Fibroblast of lung (primary cell): ENCODE measurements at regions not wholly inside any gene's neighbourhood (a gene's known extent, or its start where the extent isn't known, plus 50 kb on each side); places are given as distances from the start of the nearest gene placed in this dataset.
"Not testable (repeated sequence)": the region's sequence is repeated elsewhere in the genome, so short reads cannot be mapped to it uniquely, and the experiment has no call there.

Source experiments
- DNase-seq, 2 donors: peaks; one replicate each; pipeline versions ENCODE4 v3.0.0 to v3.0.0-alpha.2; 2010; ENCODE audit warnings: low read depth in 2 of 2
- H2AFZ ChIP-seq: 2 replicates; pipeline ENCODE4 v1.5.1; 2012; ENCODE audit warnings: low read length, control low read depth, inconsistent platforms
- H3K27ac ChIP-seq: 2 replicates; pipeline ENCODE4 v1.5.1; 2011; ENCODE audit warnings: low read length, control low read depth; ENCODE audit not compliant: insufficient read depth
- H3K27me3 ChIP-seq: 2 replicates; pipeline ENCODE4 v1.5.1; 2011; ENCODE audit warnings: mild to moderate bottlenecking, low read length; ENCODE audit not compliant: control insufficient read depth, insufficient read depth
- H3K36me3 ChIP-seq: 2 replicates; pipeline ENCODE4 v1.5.1; 2011; ENCODE audit warnings: low read length; ENCODE audit not compliant: control insufficient read depth, insufficient read depth
- H3K4me1 ChIP-seq: 2 replicates; pipeline ENCODE4 v1.5.1; 2011; ENCODE audit warnings: low read length; ENCODE audit not compliant: control insufficient read depth, insufficient read depth; ENCODE audit errors: extremely low read depth
- H3K4me2 ChIP-seq: 2 replicates; pipeline ENCODE4 v1.5.1; 2011; ENCODE audit warnings: low read length, control low read depth; ENCODE audit not compliant: insufficient read depth; ENCODE audit errors: extremely low read depth
- H3K4me3 ChIP-seq, 4 experiments: fragments of 200-600 bp in 1 of 4; sonication (generic) in 1 of 4; replicated peaks in 1 of 4; 2 replicates each; pipeline ENCODE4 v1.5.1; 2011 to 2016; ENCODE audit warnings: low read length in 4 of 4, low read depth in 3 of 4, mild to moderate bottlenecking in 3 of 4, control low read depth in 2 of 4, inconsistent platforms in 1 of 4, mixed read lengths in 1 of 4; ENCODE audit not compliant: insufficient read depth in 1 of 4; ENCODE audit errors: control extremely low read depth in 1 of 4
- H3K79me2 ChIP-seq: 2 replicates; pipeline ENCODE4 v1.5.1; 2012; ENCODE audit warnings: mild to moderate bottlenecking, low read length, inconsistent platforms; ENCODE audit not compliant: control insufficient read depth, insufficient read depth
- H3K9ac ChIP-seq: 2 replicates; pipeline ENCODE4 v1.5.1; 2011; ENCODE audit warnings: mild to moderate bottlenecking, low read length, control low read depth; ENCODE audit not compliant: insufficient read depth
- H3K9me3 ChIP-seq: 2 replicates; pipeline ENCODE4 v1.5.1; 2012; ENCODE audit warnings: low read depth, low read length; ENCODE audit not compliant: control insufficient read depth, insufficient read depth
- H4K20me1 ChIP-seq: 2 replicates; pipeline ENCODE4 v1.5.1; 2011; ENCODE audit warnings: low read length; ENCODE audit not compliant: control insufficient read depth, insufficient read depth; ENCODE audit errors: extremely low read depth
- EZH2 ChIP-seq: IDR thresholded peaks from 2 replicates; pipeline ENCODE4 v1.5.1; 2012; ENCODE audit warnings: low read length, control low read depth, mild to moderate bottlenecking; ENCODE audit errors: missing control alignments
- TF ChIP-seq, protein P1 (sequence below), 2 donors: IDR thresholded peaks in 1 of 2; conservative IDR thresholded peaks in 1 of 2; 1 replicate in 1 of 2; 2 replicates in 1 of 2; pipeline ENCODE4 v1.5.1; 2011 to 2012; ENCODE audit warnings: low read length in 2 of 2, control low read depth in 1 of 2, inconsistent platforms in 1 of 2, low read depth in 1 of 2, mild to moderate bottlenecking in 1 of 2

DNA sequence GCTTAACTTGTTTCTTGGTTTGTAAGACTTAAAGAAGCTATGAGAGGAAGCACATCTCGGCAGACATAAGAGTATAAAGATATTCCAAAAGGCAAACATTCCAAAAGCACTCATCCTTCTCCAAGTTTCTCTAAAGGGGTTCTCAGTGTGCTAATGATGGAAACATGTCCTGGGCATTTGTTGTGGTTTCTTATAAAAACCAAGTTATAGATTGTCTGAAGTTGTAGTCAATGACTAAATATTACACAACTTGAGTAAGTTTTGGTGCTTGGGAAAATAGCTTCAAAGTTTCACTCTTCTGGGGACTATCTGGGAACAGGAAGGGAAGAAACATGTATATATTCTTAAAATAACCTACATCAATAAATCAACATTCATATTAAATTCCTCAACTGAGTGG lies 128.3 kb upstream of the TBX18 start:
- no peaks in the 10 kb centered on the region for H4K20me1 ChIP-seq
- no peak overlapping the region for H3K4me3 ChIP-seq
- H3K4me1 ChIP-seq = no peaks in the 10 kb centered on the region
- no peak overlapping the region for H2AFZ ChIP-seq
- H3K9me3 ChIP-seq = no peaks in the 10 kb centered on the region
- H3K36me3 ChIP-seq = no peaks in the 10 kb centered on the region
- no peaks in the 10 kb centered on the region for H3K27me3 ChIP-seq
- no peaks in the 10 kb centered on the region for H3K79me2 ChIP-seq
- TF ChIP-seq, protein P1, sequence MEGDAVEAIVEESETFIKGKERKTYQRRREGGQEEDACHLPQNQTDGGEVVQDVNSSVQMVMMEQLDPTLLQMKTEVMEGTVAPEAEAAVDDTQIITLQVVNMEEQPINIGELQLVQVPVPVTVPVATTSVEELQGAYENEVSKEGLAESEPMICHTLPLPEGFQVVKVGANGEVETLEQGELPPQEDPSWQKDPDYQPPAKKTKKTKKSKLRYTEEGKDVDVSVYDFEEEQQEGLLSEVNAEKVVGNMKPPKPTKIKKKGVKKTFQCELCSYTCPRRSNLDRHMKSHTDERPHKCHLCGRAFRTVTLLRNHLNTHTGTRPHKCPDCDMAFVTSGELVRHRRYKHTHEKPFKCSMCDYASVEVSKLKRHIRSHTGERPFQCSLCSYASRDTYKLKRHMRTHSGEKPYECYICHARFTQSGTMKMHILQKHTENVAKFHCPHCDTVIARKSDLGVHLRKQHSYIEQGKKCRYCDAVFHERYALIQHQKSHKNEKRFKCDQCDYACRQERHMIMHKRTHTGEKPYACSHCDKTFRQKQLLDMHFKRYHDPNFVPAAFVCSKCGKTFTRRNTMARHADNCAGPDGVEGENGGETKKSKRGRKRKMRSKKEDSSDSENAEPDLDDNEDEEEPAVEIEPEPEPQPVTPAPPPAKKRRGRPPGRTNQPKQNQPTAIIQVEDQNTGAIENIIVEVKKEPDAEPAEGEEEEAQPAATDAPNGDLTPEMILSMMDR (conservative IDR thresholded peaks at IDR 0.05 in 1 of 2, IDR thresholded peaks at IDR 0.05 in 1 of 2; ENCODE audit: low read depth in 1 of 2, low read length in 2 of 2) = no peak
- no peak for TF ChIP-seq EZH2
- H3K9ac ChIP-seq = no peak overlapping the region
- no peak overlapping the region for H3K4me2 ChIP-seq
- DNase-seq = peak; percentile 4 to 19
- no peak overlapping the region for H3K27ac ChIP-seq

DNA sequence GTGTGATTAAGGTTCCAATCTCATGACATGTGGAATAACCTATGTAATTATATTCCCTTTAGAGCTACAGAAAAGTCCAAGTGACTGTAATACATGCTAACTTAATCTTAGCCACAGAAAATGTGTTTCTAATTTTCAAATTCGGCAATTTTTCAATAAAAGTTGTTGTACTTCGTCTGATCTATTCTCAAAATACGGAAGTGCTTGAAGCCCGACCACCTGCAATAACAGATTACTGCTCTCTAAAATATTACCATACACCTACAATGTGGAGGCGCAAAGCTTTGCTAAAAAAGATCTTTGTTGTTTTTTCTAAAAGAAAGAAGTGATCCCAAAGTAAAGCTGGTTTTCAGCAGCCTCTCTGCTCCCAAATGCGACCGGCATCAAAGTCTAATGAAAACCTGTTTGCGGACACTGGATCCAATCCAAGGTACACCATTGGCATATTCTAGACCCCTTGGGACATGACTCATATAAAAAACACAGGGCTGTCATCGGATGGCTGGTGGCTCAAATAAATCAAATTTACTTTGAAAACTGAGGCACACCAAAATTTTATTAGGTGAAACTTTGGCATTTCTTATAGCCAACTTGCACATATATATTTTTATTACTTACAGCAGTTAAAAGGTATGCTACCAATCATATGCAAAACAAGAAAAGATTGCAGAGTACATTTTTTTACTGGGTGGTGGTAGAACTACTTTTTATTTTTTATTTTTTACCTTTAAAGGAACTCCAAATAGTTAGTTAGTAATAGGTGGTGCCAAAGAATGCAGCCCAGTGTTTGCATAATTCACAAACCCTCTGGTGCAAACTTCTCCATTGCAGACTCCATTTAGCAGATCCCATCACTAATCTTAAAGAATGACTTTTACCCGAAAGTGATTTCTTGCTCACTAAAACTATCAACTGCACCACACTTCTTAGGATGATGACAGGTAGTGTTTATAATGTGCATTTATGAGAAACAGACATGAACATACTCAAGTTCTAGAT lies 118.7 kb upstream of the TBX18 start:
- H3K4me2 ChIP-seq = no peak overlapping the region
- no peaks in the 10 kb centered on the region for H3K27me3 ChIP-seq
- no peaks in the 10 kb centered on the region for H3K36me3 ChIP-seq
- no peak overlapping the region for H3K4me3 ChIP-seq
- peak in 1 of 2 donors; percentile 6 for DNase-seq
- H3K9me3 ChIP-seq = no peaks in the 10 kb centered on the region
- H3K79me2 ChIP-seq = no peaks in the 10 kb centered on the region
- no peak overlapping the region for H2AFZ ChIP-seq
- no peak for TF ChIP-seq EZH2
- TF ChIP-seq, protein P1 (conservative IDR thresholded peaks at IDR 0.05 in 1 of 2, IDR thresholded peaks at IDR 0.05 in 1 of 2; ENCODE audit: low read depth in 1 of 2, low read length in 2 of 2) = no peak
- H3K27ac ChIP-seq = no peak overlapping the region
- no peaks in the 10 kb centered on the region for H3K4me1 ChIP-seq
- no peak overlapping the region for H3K9ac ChIP-seq
- H4K20me1 ChIP-seq = no peaks in the 10 kb centered on the region

DNA sequence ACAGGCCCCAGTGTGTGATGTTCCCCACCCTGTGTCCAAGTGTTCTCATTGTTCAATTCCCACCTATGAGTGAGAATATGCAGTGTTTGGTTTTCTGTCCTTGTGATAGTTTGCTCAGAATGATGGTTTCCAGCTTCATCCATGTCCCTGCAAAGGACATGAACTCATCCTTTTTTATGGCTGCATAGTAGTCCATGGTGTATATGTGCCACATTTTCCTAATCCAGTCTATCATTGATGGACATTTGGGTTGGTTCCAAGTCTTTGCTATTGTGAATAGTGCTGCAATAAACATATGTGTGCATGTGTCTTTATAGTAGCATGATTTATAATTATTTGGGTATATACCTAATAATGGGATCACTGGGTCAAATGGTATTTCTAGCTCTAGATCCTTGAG lies 115.0 kb upstream of the TBX18 start:
- H3K4me2 ChIP-seq, H3K36me3 ChIP-seq, H3K9ac ChIP-seq, H3K79me2 ChIP-seq, H3K27ac ChIP-seq, H3K4me1 ChIP-seq, H3K27me3 ChIP-seq, DNase-seq, H3K9me3 ChIP-seq, H4K20me1 ChIP-seq, H2AFZ ChIP-seq, H3K4me3 ChIP-seq: not testable (repeated sequence)
